ENCODE measurements at regions not wholly inside any gene's neighbourhood (a gene's known extent, or its start where the extent isn't known, plus 50 kb on each side); places are given as distances from the start of the nearest gene placed in this dataset.
"Not testable (repeated sequence)": the region's sequence is repeated elsewhere in the genome, so short reads cannot be mapped to it uniquely, and the experiment has no call there.

DNA sequence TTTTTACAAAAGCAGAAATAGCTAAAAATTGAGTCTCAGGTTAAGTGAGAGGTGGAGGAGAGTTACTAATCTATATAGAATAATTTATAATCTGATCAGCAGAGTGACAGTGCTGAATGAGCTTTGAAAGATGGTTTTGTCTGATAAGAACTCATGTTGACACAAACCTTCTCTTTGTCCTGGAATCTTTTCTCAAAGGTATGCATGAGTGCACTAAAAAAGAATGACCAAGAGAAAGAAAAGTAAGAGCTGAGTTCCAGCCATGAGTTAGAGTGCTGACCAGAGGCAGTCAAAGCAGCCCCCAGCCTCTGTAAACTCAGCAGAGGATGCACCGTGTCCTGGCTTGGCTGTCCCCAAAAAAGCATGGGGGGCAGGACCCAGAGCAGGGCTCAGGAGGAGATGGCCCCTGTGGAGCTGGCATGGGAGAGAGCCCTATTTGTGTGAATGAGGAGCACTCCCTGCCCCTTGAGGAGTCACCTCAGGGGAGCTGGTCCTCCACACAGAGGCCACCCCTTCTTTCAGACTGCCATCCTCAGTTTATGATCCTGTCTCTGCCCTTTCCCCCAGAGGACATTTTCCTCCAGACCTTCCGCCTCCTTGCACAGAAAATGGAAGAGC, 129.8 kb downstream of the SEC23A start:
- ChIA-PET POLR2A (no interaction called here), CTCF (no interaction called here)

- ChIA-PET CTCF (no interaction called here), POLR2A (no interaction called here)
Measured at GRCh38 chr14:38972511-38972910, 130.5 kb downstream of the SEC23A start.

- CTCF ChIA-PET: no interaction called here
Measured at GRCh38 chr14:38971258-38971921, 131.6 kb downstream of the SEC23A start.

DNA sequence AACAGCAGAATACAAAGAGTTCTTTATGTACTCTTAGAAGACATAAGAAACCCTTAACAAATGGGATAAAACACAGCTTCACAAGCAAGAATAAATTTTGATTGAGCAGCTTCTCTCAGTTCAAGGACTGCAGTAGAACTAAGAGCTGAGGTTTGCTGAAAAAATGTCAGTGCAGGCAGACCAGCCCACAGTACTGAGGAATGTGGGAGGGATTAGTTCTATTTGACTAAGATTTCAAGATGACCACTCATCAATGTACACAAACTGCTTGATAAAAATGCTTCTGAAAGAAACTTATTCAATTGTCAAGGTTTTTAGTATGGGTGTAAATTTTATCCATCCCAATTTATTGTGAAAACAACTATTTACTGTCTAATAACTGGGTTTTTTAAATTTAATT, 138.4 kb downstream of the SEC23A start:
- CTCF ChIA-PET: no interaction called here
- POLR2A ChIA-PET: no interaction called here

More at GRCh38 chr14:38971258-38971921, 131.6 kb downstream of the SEC23A start:
- POLR2A ChIA-PET: no interaction called here

DNA sequence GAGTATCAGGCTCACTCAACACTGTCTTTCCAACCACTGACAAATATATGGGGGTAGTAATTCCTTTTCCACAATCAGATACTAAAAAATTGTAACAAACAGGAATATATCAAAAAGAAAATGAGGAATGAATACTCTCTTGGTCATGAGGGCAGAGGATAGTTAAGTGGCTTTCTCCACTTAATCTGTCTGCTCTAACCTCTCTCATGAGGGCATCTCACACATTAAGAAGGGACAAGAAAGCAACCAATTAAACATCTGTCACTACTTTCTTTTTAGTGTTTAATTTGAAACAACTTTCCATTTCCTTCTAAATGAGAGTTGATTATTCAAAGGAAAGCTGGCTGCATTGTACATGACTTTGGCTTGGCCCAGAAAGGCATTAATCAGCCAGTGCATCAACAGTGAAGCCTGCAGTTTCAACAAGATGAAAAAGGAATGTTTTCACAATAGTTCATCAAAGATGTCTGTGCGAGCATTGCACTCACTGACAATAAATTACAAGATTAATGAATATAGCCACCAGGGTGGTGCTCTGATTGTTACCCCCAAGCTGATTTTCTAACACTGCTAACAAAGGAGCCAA, 142.0 kb downstream of the SEC23A start:
- CTCF ChIA-PET: no interaction called here
- POLR2A ChIA-PET: no interaction called here

DNA sequence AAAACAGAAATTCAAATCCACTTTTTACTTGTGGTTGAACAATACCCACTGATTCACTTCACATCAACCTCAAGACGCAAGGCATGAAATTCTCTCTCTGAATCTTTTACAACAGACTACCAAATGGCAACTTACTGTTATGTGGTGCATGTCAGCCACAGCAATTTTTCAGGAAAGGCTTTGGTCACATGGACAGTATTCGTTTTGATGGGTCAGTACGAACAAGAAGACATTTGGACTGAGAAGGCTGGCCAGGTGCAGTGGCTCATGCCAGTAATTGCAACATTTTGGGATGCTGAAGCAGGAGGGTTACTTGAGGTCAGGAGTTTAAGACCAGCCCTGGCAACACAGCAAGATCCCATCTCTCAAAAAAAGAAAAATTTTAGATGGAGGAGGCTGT, 144.0 kb downstream of the SEC23A start:
- POLR2A ChIA-PET: no interaction called here
- CTCF ChIA-PET: no interaction called here

- ChIA-PET CTCF (no interaction called here), POLR2A (no interaction called here)
Measured at GRCh38 chr14:38958589-38958988, 144.4 kb downstream of the SEC23A start.

DNA sequence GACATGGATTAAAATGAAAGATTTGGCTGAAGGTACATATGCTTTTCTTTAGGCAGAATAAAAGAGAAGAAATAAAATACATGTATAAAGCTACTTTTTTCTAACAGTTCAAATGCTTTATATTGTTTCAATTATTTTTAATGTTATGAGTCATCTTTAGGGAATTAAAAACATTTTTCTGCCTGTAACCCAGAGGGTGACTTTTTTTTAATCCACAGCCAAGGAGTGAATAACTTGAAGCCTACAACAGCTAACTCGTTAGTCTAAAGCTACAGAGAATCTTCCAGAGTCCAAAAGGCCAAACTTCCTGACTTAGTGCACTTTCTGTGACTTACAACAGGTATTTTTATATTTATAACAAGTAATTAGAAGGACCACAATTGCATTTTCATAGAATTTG, 151.6 kb downstream of the SEC23A start:
- POLR2A ChIA-PET: no interaction called here
- CTCF ChIA-PET: no interaction called here

DNA sequence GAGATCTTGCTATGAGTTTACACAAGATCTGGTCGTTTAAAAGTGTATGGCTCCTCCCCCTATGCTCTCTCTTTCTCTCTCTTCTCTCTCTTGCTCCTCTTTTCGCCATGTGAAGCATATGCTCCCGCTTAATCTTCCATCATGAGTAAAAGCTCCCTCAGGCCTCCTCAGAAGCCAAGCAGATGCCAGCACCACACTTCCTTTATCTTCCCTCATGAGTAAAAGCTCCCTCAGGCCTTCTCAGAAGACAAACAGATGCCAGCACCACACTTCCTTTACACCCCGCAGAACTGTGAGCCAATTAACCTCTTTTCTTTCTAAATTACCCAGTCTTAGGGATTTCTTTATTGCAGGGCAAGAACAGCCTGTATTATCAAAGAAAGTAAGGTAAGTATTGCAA, 152.4 kb downstream of the SEC23A start:
- ChIA-PET POLR2A (no interaction called here), CTCF (no interaction called here)

DNA sequence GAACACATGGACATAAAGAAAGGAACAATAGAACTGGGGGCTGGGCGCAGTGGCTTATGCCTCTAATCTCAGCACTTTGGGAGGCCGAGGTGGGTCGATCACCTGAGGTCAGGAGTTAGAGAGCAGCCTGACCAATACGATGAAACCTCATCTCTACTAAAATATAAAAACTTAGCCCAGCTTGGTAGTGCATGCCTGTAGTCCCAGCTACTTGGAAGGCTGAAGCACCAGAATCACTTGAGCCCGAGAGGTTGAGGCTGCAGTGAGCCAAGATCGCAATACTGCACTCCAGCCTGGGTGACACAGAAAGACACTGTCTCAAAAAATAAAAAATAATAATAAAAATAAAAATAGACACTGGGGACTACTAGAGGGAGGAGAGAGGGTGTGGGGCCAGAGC, 154.5 kb downstream of the SEC23A start:
- ChIA-PET POLR2A (no interaction called here), CTCF (no interaction called here)

DNA sequence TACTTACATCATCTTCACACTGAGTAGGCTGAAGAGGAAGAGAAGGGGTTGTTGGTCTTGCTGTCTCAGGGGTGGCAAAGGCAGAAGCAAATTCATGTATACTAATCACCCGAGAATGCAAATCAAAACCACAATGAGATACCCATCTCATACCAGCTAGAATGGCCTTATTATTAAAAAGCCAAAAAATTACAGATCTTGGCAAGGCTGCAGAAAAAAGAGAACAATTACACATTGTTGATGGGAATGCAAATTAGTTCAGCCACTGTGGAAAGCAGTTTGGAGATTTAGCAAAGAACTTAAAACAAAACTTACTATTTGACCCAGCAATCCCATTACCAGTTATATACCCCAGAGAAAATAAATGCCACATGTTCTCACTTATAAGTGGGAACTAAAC, 154.9 kb downstream of the SEC23A start:
- CTCF ChIA-PET: no interaction called here
- POLR2A ChIA-PET: no interaction called here

- ChIA-PET POLR2A (no interaction called here), CTCF (no interaction called here)
Measured at GRCh38 chr14:38947343-38947742, 155.7 kb downstream of the SEC23A start.

GRCh38 chr14:38944691-38945090, 158.3 kb downstream of the SEC23A start:
- POLR2A ChIA-PET: no interaction called here
- CTCF ChIA-PET: no interaction called here

DNA sequence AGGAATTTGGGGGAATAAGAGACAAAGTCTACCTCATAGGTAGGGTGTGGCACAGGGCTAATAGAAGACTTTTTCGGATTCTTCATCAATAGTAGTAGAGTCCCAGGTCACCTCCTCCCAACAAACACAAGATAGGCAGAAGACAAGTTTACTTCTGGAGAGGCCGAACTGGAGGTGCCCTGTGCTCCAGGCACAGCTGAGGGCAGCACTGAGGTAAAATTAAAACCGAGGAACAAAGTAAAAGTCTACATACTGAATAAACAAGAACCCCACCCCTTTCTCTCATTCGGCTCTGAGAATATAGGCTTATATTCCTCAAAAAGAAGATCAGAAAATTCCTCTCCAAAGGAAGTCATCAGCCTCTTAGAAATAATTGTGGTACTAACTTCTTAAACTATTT, 161.5 kb downstream of the SEC23A start:
- CTCF ChIA-PET: no interaction called here

GRCh38 chr14:38932653-38933000, 170.4 kb downstream of the SEC23A start:
- POLR2A ChIA-PET, CTCF ChIA-PET: not testable (repeated sequence)

More for the DNA sequence above, 161.5 kb downstream of the SEC23A start:
- POLR2A ChIA-PET: no interaction called here

GRCh38 chr14:38931969-38932652, 170.9 kb downstream of the SEC23A start:
- POLR2A ChIA-PET: no interaction called here
- CTCF ChIA-PET: no interaction called here

- CTCF ChIA-PET: no interaction called here
- POLR2A ChIA-PET: no interaction called here
Measured at GRCh38 chr14:38930898-38931297, 172.1 kb downstream of the SEC23A start.

DNA sequence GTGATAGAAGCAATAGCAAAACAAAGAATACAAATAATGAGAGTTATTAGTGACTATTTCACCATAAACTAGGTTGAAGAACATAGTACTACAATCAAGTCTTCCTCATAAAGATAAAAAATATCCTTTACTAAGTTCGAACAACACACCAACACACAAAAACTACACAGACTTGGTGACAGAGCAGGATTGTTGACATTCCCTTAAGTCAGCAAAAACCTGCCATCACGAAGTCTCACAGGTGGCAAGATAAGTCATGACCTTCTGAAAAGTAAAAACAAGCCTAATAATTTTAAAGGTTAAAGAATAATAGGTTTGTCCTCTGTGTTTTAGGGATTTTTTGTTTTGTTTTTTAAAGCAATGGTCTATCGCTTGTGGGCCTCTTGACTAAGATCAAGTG, 173.0 kb downstream of the SEC23A start:
- POLR2A ChIA-PET: no interaction called here
- CTCF ChIA-PET: no interaction called here

DNA sequence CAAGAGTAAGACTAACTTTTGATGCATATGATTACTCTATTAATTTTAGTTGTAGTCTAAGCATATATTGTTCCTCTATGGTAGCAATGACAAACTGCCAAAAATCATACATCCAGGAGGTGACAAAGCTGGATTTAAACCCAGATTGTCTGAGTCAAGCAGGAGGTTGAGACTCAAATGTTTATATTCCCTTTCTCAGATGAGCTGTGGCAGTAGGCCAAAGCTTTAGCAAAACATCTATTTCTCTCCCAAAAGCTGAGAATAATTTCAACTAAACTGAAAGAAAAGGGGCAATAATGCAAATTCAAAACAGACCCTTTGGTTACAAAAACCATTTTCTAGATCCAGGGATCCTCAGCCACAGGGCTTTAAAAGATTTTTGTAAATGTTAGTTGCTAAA, 173.6 kb downstream of the SEC23A start:
- ChIA-PET POLR2A (no interaction called here), CTCF (no interaction called here)

GRCh38 chr14:38921893-38922292, 181.1 kb downstream of the SEC23A start:
- POLR2A ChIA-PET, CTCF ChIA-PET: not testable (repeated sequence)

DNA sequence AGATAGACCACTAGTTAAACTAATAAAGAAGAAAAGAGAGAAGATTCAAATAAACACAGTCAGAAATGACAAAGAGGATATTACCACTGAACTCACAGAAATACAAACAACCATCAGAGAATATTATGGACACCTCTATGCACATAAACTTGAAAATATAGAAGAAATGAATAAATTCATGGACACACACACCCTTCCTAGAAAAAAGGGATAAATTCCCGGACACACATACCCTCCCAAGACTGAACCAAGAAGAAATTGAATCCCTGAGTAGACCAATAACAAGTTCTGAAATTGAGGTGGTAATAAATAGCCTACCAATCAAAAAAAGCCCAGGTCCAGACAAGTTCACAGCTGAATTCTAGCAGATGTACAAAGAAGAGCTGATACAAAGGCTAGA, 187.9 kb downstream of the SEC23A start:
- CTCF ChIA-PET: no interaction called here

DNA sequence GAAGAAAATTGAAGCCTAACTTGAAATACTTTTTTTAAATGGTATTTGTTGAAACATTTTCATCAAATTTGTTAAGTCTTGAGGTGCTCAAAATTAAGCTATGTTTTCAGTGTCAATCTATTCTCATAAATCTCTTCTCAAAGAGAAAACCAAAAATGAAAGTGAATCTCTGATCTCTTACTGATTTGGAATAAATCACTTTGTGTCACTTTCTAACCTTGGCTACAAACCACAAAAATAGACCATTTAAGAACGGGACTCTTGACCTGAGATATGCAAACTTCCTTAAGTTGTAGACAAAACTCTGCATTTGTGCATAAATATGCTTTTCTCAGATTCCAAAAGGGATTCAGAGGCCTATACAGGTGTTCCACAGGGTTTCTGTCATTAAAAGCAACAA, 192.9 kb downstream of the SEC23A start:
- ChIA-PET POLR2A (no interaction called here), CTCF (no interaction called here)

More for the DNA sequence above, 187.9 kb downstream of the SEC23A start:
- POLR2A ChIA-PET: no interaction called here

Measured in activated CD8-positive, alpha-beta memory T cell treated with anti-CD3 and anti-CD28 coated beads for 36 hours (primary cell).